Ovary (tissue), 7 donors: ENCODE measurements at regions not wholly inside any gene's neighbourhood (a gene's known extent, or its start where the extent isn't known, plus 50 kb on each side); places are given as distances from the start of the nearest gene placed in this dataset.

ENCODE experiments used
- DNase-seq, 5 donors: peaks; one replicate each; pipeline ENCODE4 v3.0.0-alpha.2; 2019 to 2020
- H3K27ac ChIP-seq, 2 donors: fragments of 200-600 bp; one replicate each; pipeline versions ENCODE4 v1.5.1 to v1.8.0; 2019 to 2022
- H3K27me3 ChIP-seq: fragments of 200-600 bp; one replicate; pipeline ENCODE4 v1.8.0; 2022
- H3K36me3 ChIP-seq: fragments of 200-600 bp; sonication (generic); one replicate; pipeline ENCODE4 v1.5.1; 2019
- H3K4me1 ChIP-seq: one replicate; pipeline ENCODE4 v1.8.1; 2013; ENCODE audit warnings: mild to moderate bottlenecking, moderate library complexity; ENCODE audit not compliant: insufficient read depth
- H3K4me3 ChIP-seq: fragments of 200-600 bp; sonication (generic); one replicate; pipeline ENCODE4 v1.5.1; 2017
- H3K9me3 ChIP-seq, 2 donors: fragments of 200-600 bp in 1 of 2; sonication (generic) in 1 of 2; one replicate each; pipeline versions ENCODE4 v1.5.1 to v1.8.1; 2013 to 2019; ENCODE audit warnings: mild to moderate bottlenecking in 1 of 2, moderate library complexity in 1 of 2
- CTCF ChIP-seq, 3 donors: fragments of 450-650 bp in 2 of 3; fragments of 200-600 bp in 1 of 3; IDR thresholded peaks; one replicate each; pipeline versions ENCODE4 v1.5.1 to v1.8.0; 2016 to 2022; ENCODE audit warnings: antibody characterized with exemption in 3 of 3, mild to moderate bottlenecking in 1 of 3
- EP300 ChIP-seq: sonication (generic); formaldehyde crosslinking; IDR thresholded peaks from one replicate; pipeline ENCODE4 v1.6.1; 2017; ENCODE audit warnings: antibody characterized with exemption
- POLR2A ChIP-seq: fragments of 450-650 bp; IDR thresholded peaks from one replicate; pipeline ENCODE4 v1.6.1; 2017; ENCODE audit warnings: antibody characterized with exemption, mild to moderate bottlenecking, moderate library complexity
- WGBS, 3 donors: extraction: QIAGEN DNeasy Blood & Tissue Kit in 1 of 3; methylation state at CpG; one replicate each; pipeline versions ENCODE4 v1.1.5 to v1.1.7; 2013 to 2017; 5-methylcytosine and 5-hydroxymethylcytosine counted together
- intact Hi-C, 4 donors: fragments of 100-400 bp; cut with DNase I; formaldehyde crosslinking; loops; one replicate each; pipeline versions ENCODE4 v1.11.0 to v1.15.1; 2022 to 2023
- donor health status: DM: no; HTN: no; CAD: no; lungs with moderate emphysema.
- donor health status: DM: no; HTN: no; CAD: no.
- donor health status: Bipolar disorder and iron deficiency.
- donor health status: DM: no; HTN: no; CAD: no.
- donor health status: DM: yes; HTN: yes; CAD: no.

- no peak for TF ChIP-seq EP300
- no peak for TF ChIP-seq POLR2A
- no peak for TF ChIP-seq CTCF (IDR thresholded peaks at IDR 0.05)
- intact Hi-C loops: loop anchor here in 1 of 4 donors (5.0 to 10.0 kb wide), 2 partner anchors 236 to 604 kb away; no protein-coding TSS in a partner anchor
- Histone ChIP-seq H3K4me3 (no peak overlapping the region), H3K27me3 (no peaks in the 10 kb centered on the region), H3K36me3 (no peaks in the 10 kb centered on the region), H3K27ac (peak overlapping the region in 1 of 2 donors; percentile 34), H3K9me3 (no peaks in the 10 kb centered on the region), H3K4me1 (peaks cover 5% of the 10 kb centered on the region)
- WGBS, 3 donors: 2 to 8% (median 6%) methylated on average over 2 of the region's 2 CpGs
- DNase-seq: peak in 4 of 5 donors; percentile 29 to 62 (median 46)
Measured at GRCh38 chr4:147118528-147118927, 172.9 kb upstream of the TTC29 start.

GRCh38 chr4:147122685-147123084 is 177.0 kb upstream of the TTC29 start:
- intact Hi-C loops: no loop called here
- Histone ChIP-seq H3K36me3 (no peaks in the 10 kb centered on the region), H3K4me3 (no peak overlapping the region), H3K4me1 (peaks cover 10% of the 10 kb centered on the region), H3K27ac (no peak overlapping the region), H3K27me3 (peaks cover 2% of the 10 kb centered on the region), H3K9me3 (no peaks in the 10 kb centered on the region)
- TF ChIP-seq POLR2A: no peak
- no peak for TF ChIP-seq CTCF (IDR thresholded peaks at IDR 0.05)
- TF ChIP-seq EP300: no peak
- DNase-seq: no peak

GRCh38 chr4:147123146-147123545 is 177.5 kb upstream of the TTC29 start:
- intact Hi-C loops: no loop called here

GRCh38 chr4:147128787-147129186 is 183.1 kb upstream of the TTC29 start:
- Histone ChIP-seq H3K27me3 (peaks cover 2% of the 10 kb centered on the region), H3K27ac (peak overlapping the region in 1 of 2 donors; percentile 31), H3K9me3 (no peaks in the 10 kb centered on the region), H3K4me3 (no peak overlapping the region), H3K36me3 (no peaks in the 10 kb centered on the region), H3K4me1 (peaks cover 10% of the 10 kb centered on the region)
- TF ChIP-seq CTCF (IDR thresholded peaks at IDR 0.05) (no peak), EP300 (no peak), POLR2A (no peak)
- intact Hi-C loops: no loop called here
- WGBS, 3 donors: 55 to 70% (median 69%) methylated on average over 1 of the region's 1 CpG
- DNase-seq: no peak

More at GRCh38 chr4:147123146-147123545, 177.5 kb upstream of the TTC29 start:
- peaks cover 2% of the 10 kb centered on the region for H3K27me3 ChIP-seq
- peaks cover 10% of the 10 kb centered on the region for H3K4me1 ChIP-seq
- no peaks in the 10 kb centered on the region for H3K36me3 ChIP-seq
- no peak overlapping the region for H3K27ac ChIP-seq
- no peaks in the 10 kb centered on the region for H3K9me3 ChIP-seq
- H3K4me3 ChIP-seq: no peak overlapping the region
- WGBS, 3 donors: 2 to 10% (median 4%) methylated on average over 1 of the region's 1 CpG
- DNase-seq: no peak
- no peak for TF ChIP-seq EP300
- no peak for TF ChIP-seq POLR2A
- TF ChIP-seq CTCF (IDR thresholded peaks at IDR 0.05): no peak
